ENCODE measurements at regions not wholly inside any gene's neighbourhood (a gene's known extent, or its start where the extent isn't known, plus 50 kb on each side); places are given as distances from the start of the nearest gene placed in this dataset.

GRCh38 chr2:157149270-157149669 is 108.2 kb upstream of the GALNT5 start:
- H3K27ac Mint-ChIP-seq (ENCODE audit: unreplicated experiment) = no peak overlapping the region
- no peaks in the 10 kb centered on the region for H3K27me3 ChIP-seq (ENCODE audit: insufficient read depth, low read length)
- no peaks in the 10 kb centered on the region for H3K27me3 Mint-ChIP-seq (ENCODE audit: low read depth, unreplicated experiment)
- no peaks in the 10 kb centered on the region for H3K79me2 ChIP-seq (ENCODE audit: insufficient read depth, low read length)
- H4K20me1 ChIP-seq (ENCODE audit: insufficient read depth, low read length) = no peaks in the 10 kb centered on the region
- FAIRE-seq (no peak), DNase-seq (ENCODE audit: low read depth) (no peak)
- H3K9me3 Mint-ChIP-seq (ENCODE audit: unreplicated experiment) = peaks cover 2% of the 10 kb centered on the region
- TF ChIP-seq CTCF (IDR thresholded peaks at IDR 0.05; ENCODE audit: insufficient read depth, low read depth, low read length) (no peak), EZH2 (IDR thresholded peaks at IDR 0.05; ENCODE audit: insufficient read depth, low read length) (no peak)
- H2AFZ ChIP-seq (ENCODE audit: low read depth, low read length) = no peak overlapping the region
- no peaks in the 10 kb centered on the region for H3K4me1 Mint-ChIP-seq (ENCODE audit: low read depth, unreplicated experiment)
- H3K36me3 Mint-ChIP-seq (ENCODE audit: low read depth, unreplicated experiment) = no peaks in the 10 kb centered on the region
- H3K4me2 ChIP-seq (ENCODE audit: low read length) = no peak overlapping the region
- no peak overlapping the region for H3K4me3 Mint-ChIP-seq (ENCODE audit: unreplicated experiment)
- no peak overlapping the region for H3K27ac ChIP-seq (ENCODE audit: low read depth, low read length)
- no peaks in the 10 kb centered on the region for H3K36me3 ChIP-seq (ENCODE audit: insufficient read depth, low read length)
- H3K4me1 ChIP-seq (ENCODE audit: insufficient read depth, low read length) = no peaks in the 10 kb centered on the region
- no peaks in the 10 kb centered on the region for H3K9me3 ChIP-seq (ENCODE audit: insufficient read depth, low read depth, low read length)
- H3K4me3 ChIP-seq (ENCODE audit: insufficient read depth, low read depth, low read length) = no peak overlapping the region
- no peak overlapping the region for H3K9ac ChIP-seq (ENCODE audit: low read length)

GRCh38 chr2:157150747-157151146 is 106.8 kb upstream of the GALNT5 start:
- Mint-ChIP-seq H3K4me3 (ENCODE audit: unreplicated experiment) (no peak overlapping the region), H3K4me1 (ENCODE audit: low read depth, unreplicated experiment) (no peaks in the 10 kb centered on the region), H3K9me3 (ENCODE audit: unreplicated experiment) (no peaks in the 10 kb centered on the region), H3K27ac (ENCODE audit: unreplicated experiment) (no peak overlapping the region), H3K27me3 (ENCODE audit: low read depth, unreplicated experiment) (no peaks in the 10 kb centered on the region), H3K36me3 (ENCODE audit: low read depth, unreplicated experiment) (no peaks in the 10 kb centered on the region)
- Histone ChIP-seq H3K4me3 (ENCODE audit: insufficient read depth, low read depth, low read length) (no peak overlapping the region), H3K36me3 (ENCODE audit: insufficient read depth, low read length) (no peaks in the 10 kb centered on the region), H3K79me2 (ENCODE audit: insufficient read depth, low read length) (no peaks in the 10 kb centered on the region), H3K4me2 (ENCODE audit: low read length) (no peak overlapping the region), H2AFZ (ENCODE audit: low read depth, low read length) (no peak overlapping the region), H3K4me1 (ENCODE audit: insufficient read depth, low read length) (no peaks in the 10 kb centered on the region), H3K9ac (ENCODE audit: low read length) (no peak overlapping the region), H3K9me3 (ENCODE audit: insufficient read depth, low read depth, low read length) (no peaks in the 10 kb centered on the region), H3K27ac (ENCODE audit: low read depth, low read length) (no peak overlapping the region), H4K20me1 (ENCODE audit: insufficient read depth, low read length) (no peaks in the 10 kb centered on the region), H3K27me3 (ENCODE audit: insufficient read depth, low read length) (no peaks in the 10 kb centered on the region)
- no peak for TF ChIP-seq EZH2 (IDR thresholded peaks at IDR 0.05; ENCODE audit: insufficient read depth, low read length)
- no peak for TF ChIP-seq CTCF (IDR thresholded peaks at IDR 0.05; ENCODE audit: insufficient read depth, low read depth, low read length)
- FAIRE-seq (no peak), DNase-seq (ENCODE audit: low read depth) (peak; percentile 11)

- H4K20me1 ChIP-seq (ENCODE audit: insufficient read depth, low read length) = no peaks in the 10 kb centered on the region
- no peak overlapping the region for H3K9ac ChIP-seq (ENCODE audit: low read length)
- Mint-ChIP-seq H3K4me3 (ENCODE audit: unreplicated experiment) (no peak overlapping the region), H3K27me3 (ENCODE audit: low read depth, unreplicated experiment) (no peaks in the 10 kb centered on the region), H3K4me1 (ENCODE audit: low read depth, unreplicated experiment) (no peaks in the 10 kb centered on the region), H3K9me3 (ENCODE audit: unreplicated experiment) (no peaks in the 10 kb centered on the region), H3K36me3 (ENCODE audit: low read depth, unreplicated experiment) (no peaks in the 10 kb centered on the region), H3K27ac (ENCODE audit: unreplicated experiment) (no peak overlapping the region)
- DNase-seq (ENCODE audit: low read depth) (no peak), FAIRE-seq (no peak)
- no peak overlapping the region for H3K4me2 ChIP-seq (ENCODE audit: low read length)
- no peak overlapping the region for H2AFZ ChIP-seq (ENCODE audit: low read depth, low read length)
- H3K4me1 ChIP-seq (ENCODE audit: insufficient read depth, low read length) = no peaks in the 10 kb centered on the region
- H3K36me3 ChIP-seq (ENCODE audit: insufficient read depth, low read length) = no peaks in the 10 kb centered on the region
- H3K4me3 ChIP-seq (ENCODE audit: insufficient read depth, low read depth, low read length) = no peak overlapping the region
- TF ChIP-seq CTCF (IDR thresholded peaks at IDR 0.05; ENCODE audit: insufficient read depth, low read depth, low read length) (no peak), EZH2 (IDR thresholded peaks at IDR 0.05; ENCODE audit: insufficient read depth, low read length) (no peak)
- no peaks in the 10 kb centered on the region for H3K27me3 ChIP-seq (ENCODE audit: insufficient read depth, low read length)
- no peaks in the 10 kb centered on the region for H3K79me2 ChIP-seq (ENCODE audit: insufficient read depth, low read length)
- no peaks in the 10 kb centered on the region for H3K9me3 ChIP-seq (ENCODE audit: insufficient read depth, low read depth, low read length)
- H3K27ac ChIP-seq (ENCODE audit: low read depth, low read length) = no peak overlapping the region
These were observed 105.1 kb upstream of the GALNT5 start for GRCh38 chr2:157152362-157152761.

Measured in astrocyte (in vitro differentiated cells and primary cell).